ENCODE measurements at regions not wholly inside any gene's neighbourhood (a gene's known extent, or its start where the extent isn't known, plus 50 kb on each side); places are given as distances from the start of the nearest gene placed in this dataset.
"Not testable (repeated sequence)": the region's sequence is repeated elsewhere in the genome, so short reads cannot be mapped to it uniquely, and the experiment has no call there.

DNA sequence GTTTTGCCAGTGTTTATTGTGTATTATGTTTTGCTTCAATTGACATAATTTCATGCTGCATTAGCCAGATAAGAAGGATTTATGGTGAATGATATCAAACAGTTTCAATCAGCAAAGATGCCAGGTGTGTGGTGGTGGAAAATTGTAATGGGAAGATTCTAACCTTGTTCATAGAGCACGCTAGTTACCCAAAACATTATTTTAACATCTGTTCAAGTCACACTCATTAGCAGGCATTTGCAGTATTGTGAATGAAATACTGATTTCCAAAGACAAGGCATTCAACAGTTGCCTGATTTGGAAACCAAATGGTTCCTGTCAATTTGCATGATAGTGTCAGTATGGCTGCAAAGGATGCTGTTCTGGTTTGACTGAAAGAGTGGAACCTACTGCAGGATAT is 129.7 kb downstream of the EPC1 start:
- no peak for DNase-seq (ENCODE audit: low read depth)
- H3K4me3 ChIP-seq (ENCODE audit: low read depth, low read length) = no peak overlapping the region

DNA sequence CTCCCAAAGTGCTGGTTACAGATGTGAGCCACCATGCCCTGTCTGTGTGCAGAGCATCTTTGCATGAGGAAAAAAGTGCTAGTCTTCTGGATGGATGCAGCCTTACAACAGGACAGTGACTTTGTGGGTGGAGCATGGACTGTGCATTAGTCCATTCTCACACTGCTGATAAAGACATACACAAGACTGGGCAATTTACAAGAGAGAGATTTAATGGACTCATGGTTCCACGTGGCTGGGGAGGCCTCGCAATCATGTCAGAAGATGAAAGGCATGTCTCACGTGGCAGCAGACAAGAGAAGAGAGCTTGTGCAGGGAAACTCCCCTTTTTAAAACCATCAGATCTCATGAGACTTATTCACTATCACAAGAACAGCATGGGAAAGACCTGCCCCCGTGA is 133.1 kb downstream of the EPC1 start:
- DNase-seq (ENCODE audit: low read depth); H3K4me3 ChIP-seq (ENCODE audit: low read depth, low read length): not testable (repeated sequence)

DNA sequence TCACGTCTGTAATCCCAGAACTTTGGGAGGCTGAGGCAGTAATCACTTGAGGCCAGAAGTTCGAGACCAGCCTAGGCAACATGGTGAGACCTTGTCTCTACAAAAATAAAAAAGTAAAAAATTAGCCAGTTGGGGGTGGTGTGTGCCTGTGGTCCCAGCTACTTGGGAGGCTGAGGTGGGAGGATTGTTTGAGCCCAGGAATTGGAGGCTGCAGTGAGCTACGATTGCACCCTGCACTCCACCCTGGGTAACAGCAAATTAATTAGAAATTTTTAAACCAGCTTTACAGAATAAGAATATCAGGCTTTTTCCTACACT is 136.0 kb downstream of the EPC1 start:
- no peak for DNase-seq (ENCODE audit: low read depth)
- H3K4me3 ChIP-seq (ENCODE audit: low read depth, low read length) = no peak overlapping the region

DNA sequence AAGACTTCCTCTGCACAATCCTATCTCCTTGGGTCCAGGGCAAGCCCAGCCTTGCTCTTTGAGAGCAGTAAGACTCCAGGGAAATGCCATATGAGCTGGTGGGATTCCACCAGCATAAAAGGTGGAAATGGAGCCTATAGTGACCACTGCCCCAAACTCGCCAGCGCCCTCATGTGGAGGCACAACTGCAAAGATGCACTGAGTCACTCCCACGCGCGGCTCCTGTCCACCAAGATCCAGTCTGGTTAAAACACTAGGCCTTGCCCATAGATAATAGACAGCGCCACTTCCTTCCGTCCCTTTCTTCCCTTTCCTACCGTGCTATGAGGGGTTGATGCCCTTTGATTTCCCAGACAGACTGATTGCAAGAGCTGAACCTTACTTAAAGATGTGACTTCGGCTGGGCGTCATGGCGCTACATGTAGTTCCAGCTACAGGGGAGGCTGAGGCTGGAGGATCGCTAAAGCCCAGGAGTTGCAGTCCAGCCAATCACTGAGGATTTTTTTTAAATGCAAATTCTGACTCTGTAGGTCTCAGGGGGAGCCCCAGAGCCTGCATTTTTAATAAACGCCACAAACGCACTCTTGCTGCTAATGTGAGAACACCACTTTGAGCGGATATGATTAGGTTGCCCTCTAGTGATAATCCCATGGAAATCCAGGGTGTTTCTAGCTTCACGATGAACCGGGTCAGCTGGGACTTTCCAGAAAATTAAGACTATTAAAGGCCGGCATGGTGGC is 136.5 kb downstream of the EPC1 start:
- peak; percentile 15 for DNase-seq (ENCODE audit: low read depth)
- H3K4me3 ChIP-seq (ENCODE audit: low read depth, low read length) = no peak overlapping the region

DNA sequence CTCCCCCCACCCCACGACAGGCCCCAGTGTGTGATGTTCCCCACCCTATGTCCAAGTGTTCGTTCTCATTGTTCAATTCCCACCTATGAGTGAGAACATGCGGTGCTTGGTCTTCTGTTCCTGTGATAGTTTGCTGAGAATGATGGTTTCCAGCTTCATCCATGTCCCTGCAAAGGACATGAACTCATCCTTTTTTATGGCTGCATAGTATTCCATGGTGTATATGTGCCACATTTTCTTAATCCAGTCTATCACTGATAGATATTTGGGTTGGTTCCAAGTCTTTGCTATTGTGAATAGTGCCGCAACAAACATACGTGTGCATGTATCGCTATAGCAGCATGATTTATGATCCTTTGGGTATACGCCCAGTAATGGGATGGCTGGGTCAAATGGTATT is 139.0 kb downstream of the EPC1 start:
- DNase-seq (ENCODE audit: low read depth); H3K4me3 ChIP-seq (ENCODE audit: low read depth, low read length): not testable (repeated sequence)

DNA sequence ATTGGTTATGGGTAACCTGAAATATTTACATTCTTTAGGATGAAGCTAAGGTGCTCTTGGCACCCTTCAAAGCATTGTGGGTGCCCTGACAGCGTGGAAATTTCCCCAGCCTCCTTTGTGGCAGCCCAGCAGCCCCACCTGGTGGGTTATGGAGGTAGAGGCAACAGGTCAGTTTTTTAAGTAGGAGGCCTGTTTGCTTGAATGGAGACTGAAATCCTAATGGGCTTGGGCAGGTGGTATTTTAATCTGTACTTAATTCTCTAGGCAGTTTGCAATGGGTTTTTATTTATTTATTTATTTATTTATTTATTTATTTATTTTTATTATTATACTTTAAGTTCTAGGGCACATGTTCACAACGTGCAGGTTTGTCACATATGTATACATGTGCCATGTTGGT is 139.4 kb downstream of the EPC1 start:
- DNase-seq (ENCODE audit: low read depth) = no peak
- H3K4me3 ChIP-seq (ENCODE audit: low read depth, low read length) = no peak overlapping the region

DNA sequence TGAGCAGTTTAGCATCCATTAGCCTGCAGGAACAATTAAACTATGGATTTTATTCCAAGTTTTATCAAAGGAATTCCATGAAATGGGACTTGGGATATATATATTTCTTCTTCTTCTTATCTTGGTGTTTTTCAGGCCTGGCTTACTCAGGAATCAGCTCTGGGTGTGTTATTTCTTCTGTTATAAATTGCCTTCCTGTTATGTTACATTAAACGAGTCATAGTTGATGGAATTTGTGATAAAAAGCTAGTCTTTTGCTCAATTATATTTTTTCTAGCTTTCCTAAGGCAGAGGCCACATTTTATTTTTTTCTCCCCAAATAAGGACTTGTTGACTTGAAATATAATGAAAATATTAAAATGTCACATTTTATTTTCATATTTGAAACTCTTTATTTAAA is 141.3 kb downstream of the EPC1 start:
- DNase-seq (ENCODE audit: low read depth) = no peak
- H3K4me3 ChIP-seq (ENCODE audit: low read depth, low read length) = no peak overlapping the region

DNA sequence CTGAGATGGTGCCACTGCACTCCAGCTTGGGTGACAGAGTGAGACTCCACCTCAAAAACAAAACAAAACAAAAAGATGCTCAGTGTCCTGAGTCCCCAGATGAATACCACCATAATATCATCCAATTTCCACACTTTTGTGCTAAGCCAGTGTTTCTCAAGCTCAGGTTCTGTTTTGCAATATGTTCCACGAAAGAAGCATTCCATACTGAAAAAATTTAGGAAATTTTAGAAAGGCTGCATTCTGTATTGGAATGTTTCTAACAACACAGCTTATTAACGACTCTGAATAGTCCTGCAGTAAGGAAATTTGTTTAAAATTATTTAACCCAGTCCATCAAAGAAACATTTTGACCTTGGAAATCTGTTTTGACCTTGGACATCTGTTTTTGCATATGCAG is 142.4 kb downstream of the EPC1 start:
- H3K4me3 ChIP-seq (ENCODE audit: low read depth, low read length) = no peak overlapping the region
- DNase-seq (ENCODE audit: low read depth) = no peak

DNA sequence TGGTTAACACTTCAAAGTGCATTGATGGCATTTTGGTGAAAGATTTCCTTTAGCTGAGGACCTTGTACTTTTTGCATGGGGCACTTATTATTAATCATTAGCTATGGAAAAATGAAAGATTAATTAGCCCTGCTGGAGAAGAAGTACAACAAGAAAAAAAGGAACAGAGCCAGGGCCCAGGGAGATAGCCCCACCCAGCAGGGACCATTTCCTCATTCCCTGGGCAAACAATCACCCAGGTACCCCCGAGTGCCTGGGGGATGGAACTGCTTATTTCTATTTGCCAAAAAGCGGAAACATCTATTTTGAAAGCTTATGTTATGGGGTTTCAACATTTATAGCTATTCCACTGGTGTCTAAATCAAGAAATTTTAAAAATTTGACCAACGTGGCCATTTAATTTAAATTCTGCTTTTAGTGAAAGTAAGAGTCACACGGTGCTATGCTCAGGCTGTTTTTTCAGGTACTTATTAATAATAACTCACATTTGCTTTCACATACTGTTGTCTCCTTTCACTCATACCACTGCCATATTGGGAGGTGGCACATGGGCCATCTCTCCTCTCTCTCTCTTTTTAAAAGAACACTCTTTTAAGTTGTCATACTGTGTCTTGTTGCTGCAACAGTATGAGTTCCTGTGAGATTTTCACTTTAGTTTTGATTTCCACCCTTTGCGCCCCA is 143.6 kb upstream of the KIF5B start:
- DNase-seq (ENCODE audit: low read depth) = no peak
- H3K4me3 ChIP-seq (ENCODE audit: low read depth, low read length) = no peak overlapping the region

DNA sequence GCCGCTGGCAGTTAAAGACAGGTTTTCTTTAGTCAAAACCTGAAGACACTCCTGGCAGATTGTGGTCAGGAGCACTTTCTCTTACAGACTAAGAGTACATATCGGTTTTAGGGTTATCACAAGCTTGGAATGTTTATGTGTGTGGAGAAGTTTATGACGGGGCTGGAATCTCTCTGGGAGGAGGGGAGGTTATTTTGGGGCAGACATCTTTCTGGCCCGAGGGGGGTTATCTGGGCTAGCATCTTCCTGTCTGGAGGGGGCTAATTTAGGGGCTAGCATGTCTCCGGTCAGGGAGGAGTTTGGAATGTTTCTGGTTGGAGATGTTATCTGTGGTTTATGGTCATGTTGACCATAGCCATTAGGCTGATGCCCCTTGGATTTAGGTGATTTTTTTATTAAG is 141.2 kb upstream of the KIF5B start:
- H3K4me3 ChIP-seq (ENCODE audit: low read depth, low read length) = no peak overlapping the region
- DNase-seq (ENCODE audit: low read depth) = no peak

DNA sequence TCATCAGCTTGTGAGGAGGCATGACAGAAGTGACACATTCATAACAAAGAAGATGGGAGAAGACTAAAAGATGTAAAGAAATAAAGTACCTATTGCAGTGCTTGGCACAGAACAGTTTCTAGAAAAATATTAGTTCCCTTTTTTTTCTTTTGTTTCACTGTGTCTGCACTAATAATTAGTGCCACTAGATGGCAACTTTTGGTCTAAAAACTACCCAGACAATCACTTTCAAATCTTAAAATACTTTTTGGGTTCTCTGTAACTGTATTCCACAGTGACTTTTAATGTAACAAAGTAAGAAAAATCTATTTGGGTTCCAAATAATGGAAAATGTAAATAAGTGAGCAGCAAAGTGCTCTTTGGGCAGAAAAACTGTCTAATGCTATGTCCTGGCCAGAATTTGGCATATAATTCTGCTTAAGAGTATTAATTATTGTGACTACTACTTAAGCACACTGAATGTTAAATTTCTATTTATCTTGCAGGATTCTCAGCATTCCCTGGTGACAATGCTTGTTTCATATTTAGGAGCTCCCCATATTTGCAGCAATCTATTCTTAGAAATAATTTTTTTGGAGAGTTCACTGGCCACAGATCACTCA is 134.8 kb upstream of the KIF5B start:
- DNase-seq (ENCODE audit: low read depth) = no peak
- H3K4me3 ChIP-seq (ENCODE audit: low read depth, low read length) = no peak overlapping the region

DNA sequence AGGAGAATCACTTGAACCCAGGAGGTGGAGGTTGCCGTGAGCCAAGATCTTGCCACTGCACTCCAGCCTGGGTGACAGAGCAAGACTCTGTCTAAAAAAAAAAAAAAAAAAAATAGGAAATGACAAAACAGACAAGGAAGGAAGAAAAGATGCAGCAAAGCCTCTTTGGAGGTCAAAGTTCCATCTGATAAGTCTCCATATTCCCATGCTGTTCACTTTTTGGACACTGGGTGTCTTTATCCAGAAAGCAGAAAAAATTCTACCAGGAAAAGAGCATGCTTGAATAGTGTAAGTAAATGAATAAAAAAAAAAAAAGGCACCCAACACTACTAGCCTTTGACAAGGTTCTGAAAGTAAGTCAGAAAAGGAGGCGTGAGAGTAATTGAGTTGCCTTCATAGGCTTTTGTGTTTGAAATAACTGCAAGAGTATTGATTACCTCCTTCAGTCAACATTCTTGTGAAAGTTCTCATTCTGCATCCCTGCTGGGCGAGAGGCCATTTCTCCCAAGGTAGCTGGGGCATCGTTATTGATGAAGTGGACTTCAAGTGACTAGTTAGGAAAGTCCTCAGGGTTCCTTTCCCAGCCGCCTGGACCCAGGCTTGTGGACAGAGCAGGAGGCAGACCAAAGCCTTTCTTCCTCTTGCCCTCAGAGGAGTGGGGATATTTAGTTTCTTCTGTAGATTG is 133.3 kb upstream of the KIF5B start:
- DNase-seq (ENCODE audit: low read depth) = no peak
- no peak overlapping the region for H3K4me3 ChIP-seq (ENCODE audit: low read depth, low read length)

DNA sequence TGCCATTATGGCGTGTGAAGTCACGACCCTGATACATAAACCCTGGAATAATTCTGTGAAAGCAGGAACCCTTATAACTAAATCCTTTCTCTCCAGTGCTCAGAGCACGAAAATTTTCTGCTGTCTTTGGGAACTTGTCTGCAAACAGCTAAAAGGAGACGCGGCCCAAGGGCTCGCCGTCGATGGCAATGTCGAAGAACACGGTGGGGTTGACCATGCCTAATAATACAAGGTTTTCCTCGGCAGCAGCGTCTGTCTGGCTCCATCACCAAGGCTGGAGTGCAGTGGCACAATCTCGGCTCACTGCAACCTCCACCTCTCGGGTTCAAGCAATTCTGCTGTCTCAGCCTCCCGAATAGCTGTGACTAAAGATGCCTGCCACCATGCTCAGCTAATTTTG is 132.4 kb upstream of the KIF5B start:
- not testable (repeated sequence) for H3K4me3 ChIP-seq (ENCODE audit: low read depth, low read length); DNase-seq (ENCODE audit: low read depth)

DNA sequence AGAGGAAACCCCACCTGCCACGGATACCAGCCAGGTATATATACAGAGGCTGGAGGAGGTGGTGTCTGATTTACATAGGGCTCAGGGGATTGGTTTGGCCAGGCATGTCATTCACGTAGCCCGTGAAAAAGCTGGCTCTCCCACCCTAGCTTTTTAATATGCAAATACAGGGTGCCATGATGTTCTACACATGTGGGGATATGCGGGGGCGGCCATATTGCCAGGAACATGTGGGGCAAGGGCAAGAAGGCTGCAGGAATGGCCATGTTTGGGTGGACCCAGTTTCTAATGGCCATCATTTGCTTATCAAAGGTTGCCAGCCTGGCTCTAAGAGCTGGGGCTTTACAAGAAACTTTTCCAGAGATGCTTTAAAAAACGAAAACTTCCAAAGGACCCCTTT is 131.5 kb upstream of the KIF5B start:
- no peak for DNase-seq (ENCODE audit: low read depth)
- no peak overlapping the region for H3K4me3 ChIP-seq (ENCODE audit: low read depth, low read length)

DNA sequence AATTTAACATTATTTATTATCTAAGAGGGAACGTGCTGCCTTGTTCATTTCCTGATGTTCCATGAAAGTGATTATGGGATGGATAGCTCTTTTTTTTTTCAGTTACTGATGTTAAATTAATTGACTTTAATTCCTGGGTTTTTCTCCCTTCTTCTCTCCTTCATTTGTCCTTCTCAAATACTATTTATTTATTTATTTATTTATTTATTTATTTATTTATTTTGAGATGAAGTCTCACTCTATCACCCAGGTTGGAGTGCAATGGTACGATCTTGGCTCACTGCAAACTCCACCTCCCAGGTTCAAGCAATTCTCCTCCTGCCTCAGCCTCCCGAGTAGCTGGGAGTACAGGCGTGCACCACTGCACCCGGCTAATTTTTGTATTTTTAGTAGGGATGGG is 127.4 kb upstream of the KIF5B start:
- DNase-seq (ENCODE audit: low read depth) = not testable (repeated sequence)

DNA sequence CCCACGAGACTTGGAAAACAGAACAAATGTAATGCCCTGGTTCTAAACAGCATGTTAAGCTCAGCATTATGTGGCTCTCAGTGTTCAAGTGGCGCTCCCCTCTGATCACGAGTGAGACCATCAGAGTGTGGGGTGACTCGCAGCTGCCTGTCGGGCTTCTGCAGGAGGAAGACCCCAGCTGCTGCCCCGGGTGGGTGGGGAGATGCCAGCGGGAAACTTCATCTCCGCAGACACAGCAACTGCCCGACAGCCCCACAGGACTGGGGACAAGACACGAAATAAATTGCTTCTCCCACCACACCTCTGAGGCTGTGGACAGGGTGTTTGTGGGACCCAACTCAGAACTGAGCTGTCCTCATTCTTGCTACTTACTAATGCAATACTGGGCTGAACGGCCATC is 126.3 kb upstream of the KIF5B start:
- no peak for DNase-seq (ENCODE audit: low read depth)
- no peak overlapping the region for H3K4me3 ChIP-seq (ENCODE audit: low read depth, low read length)

More for the DNA sequence above, 127.4 kb upstream of the KIF5B start:
- H3K4me3 ChIP-seq (ENCODE audit: low read depth, low read length) = not testable (repeated sequence)

DNA sequence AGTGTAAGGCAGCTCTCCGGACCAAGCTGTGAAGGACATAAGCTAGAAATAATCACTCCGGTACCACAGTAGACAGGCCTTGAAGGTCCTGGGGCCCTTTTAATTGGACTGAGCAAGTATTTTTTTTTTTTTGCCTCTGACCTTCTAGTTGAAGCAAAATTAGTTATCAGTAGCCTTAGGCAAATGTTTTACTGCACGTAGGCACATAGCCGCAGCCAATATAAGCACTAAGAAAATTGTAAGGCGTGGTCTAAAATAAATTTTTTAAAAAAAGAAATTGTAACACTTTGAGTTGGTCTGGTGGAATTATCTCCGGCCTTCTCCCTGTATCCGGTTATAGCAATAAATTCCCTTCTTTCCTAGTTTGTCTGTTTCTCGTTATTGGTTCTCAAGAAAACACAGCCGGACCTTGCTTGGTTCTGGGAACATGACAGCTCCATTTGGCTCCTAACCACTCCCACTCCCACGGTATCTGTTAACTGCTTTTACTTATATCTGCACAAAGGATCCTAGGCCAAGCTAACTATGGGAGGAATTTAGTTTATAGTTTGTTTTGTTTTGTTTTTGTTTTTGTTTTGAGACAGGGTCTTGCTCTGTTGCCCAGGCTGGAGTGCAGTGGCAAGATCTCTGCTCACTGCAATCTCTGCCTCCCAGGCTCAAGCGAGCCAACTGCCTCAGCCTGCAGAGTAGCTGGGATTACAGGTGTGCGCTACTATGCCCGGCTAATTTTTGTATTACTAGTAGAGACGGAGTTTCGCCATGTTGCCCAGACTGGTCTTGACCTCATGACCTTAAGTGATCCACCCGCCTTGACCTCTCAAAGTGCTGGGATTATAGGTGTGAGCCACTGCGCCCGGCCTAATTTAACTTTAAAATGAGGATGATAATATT is 124.4 kb upstream of the KIF5B start:
- no peak for DNase-seq (ENCODE audit: low read depth)
- H3K4me3 ChIP-seq (ENCODE audit: low read depth, low read length) = no peak overlapping the region

DNA sequence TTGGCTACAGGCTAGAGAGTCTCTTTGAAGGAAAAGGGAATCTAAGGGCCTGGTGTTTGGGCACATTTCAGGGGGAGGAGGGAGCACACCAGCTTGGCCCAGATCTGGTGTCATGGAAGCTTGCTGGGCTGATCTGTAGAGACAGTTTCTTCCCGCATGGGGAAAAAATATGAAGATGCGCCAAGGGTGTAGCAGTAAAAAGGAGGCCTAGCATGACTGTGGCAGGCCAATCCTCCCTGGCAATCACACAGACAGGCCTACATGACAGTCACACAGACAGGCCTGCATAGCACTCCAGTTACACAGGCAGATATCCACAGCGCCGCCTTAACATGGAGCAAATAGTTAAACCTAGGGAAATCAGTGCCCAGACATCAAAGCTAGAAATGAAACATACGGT is 123.6 kb upstream of the KIF5B start:
- no peak overlapping the region for H3K4me3 ChIP-seq (ENCODE audit: low read depth, low read length)

DNA sequence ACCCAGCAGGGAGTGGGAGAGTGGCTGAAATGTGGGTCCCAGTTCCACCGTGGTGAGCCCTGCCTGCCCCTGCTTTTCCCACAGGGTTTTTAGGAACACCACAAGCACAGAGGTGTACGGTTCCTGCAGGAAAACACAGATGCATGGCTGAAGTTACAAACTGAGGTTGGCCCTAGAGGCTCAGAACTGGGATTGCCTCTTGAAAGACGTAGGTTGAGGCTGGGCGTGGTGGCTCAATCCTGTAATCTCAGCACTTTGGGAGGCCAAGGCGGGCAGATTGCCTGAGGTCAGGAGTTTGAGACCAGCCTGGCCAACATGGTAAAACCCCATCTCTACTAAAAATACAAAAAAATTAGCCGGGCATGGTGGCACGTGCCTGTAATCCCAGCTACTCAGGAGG is 121.4 kb upstream of the KIF5B start:
- not testable (repeated sequence) for DNase-seq (ENCODE audit: low read depth); H3K4me3 ChIP-seq (ENCODE audit: low read depth, low read length)

More for the DNA sequence above, 123.6 kb upstream of the KIF5B start:
- no peak for DNase-seq (ENCODE audit: low read depth)

DNA sequence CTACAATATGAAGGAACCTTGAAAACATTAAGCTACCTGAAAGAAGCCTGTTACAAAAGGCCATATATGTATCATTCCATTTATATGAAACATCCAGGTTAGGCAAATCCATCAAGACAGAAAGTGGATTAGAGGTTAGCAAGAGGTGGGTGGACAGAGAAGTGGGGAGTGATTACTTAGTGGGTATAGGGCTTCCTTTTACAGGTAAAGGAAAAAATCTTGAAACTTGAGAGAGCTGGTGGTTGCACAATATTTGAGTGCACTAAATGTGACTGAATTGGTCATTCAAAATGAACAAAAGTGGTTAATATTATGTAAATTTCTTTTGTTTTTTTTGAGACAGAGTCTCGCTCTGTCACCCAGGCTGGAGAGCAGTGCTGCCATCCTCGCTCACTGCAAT is 119.4 kb upstream of the KIF5B start:
- H3K4me3 ChIP-seq (ENCODE audit: low read depth, low read length) = no peak overlapping the region
- no peak for DNase-seq (ENCODE audit: low read depth)
